22Rv1 (cell line): ENCODE measurements at regions not wholly inside any gene's neighbourhood (a gene's known extent, or its start where the extent isn't known, plus 50 kb on each side); places are given as distances from the start of the nearest gene placed in this dataset.

Source experiments
- H3K27ac ChIP-seq: fragments of 450-650 bp; 2 replicates; pipeline ENCODE4 v1.5.1; 2017
- ZFX ChIP-seq: fragments of 450-650 bp; IDR thresholded peaks from 2 replicates; pipeline ENCODE4 v1.6.1; 2017; ENCODE audit warnings: antibody characterized with exemption, borderline replicate concordance
- TF ChIP-seq, protein P1 (sequence below): fragments of 450-650 bp; IDR thresholded peaks from 2 replicates; pipeline ENCODE4 v1.5.1; 2017; ENCODE audit warnings: mild to moderate bottlenecking

DNA sequence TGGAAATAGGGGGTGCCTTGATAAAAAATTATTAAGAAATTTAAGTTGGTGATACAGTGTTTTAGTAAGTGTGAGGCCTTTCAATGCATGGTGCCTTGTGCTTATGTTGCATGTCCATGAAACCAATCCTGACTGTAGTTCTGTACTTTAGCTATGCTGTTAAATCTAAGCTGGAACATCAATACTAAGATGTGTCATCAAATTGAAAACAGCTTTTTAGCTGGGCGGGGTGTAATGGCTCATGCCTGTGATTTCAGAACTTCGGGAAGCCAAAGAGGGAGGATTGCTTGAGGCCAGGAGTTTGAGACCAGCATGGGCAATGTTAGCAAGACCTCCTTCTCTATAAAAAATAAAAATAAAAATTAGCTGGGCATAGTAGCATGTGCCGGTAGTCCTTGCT, 930.3 kb upstream of the PCDH9 start:
- TF ChIP-seq, protein P1, sequence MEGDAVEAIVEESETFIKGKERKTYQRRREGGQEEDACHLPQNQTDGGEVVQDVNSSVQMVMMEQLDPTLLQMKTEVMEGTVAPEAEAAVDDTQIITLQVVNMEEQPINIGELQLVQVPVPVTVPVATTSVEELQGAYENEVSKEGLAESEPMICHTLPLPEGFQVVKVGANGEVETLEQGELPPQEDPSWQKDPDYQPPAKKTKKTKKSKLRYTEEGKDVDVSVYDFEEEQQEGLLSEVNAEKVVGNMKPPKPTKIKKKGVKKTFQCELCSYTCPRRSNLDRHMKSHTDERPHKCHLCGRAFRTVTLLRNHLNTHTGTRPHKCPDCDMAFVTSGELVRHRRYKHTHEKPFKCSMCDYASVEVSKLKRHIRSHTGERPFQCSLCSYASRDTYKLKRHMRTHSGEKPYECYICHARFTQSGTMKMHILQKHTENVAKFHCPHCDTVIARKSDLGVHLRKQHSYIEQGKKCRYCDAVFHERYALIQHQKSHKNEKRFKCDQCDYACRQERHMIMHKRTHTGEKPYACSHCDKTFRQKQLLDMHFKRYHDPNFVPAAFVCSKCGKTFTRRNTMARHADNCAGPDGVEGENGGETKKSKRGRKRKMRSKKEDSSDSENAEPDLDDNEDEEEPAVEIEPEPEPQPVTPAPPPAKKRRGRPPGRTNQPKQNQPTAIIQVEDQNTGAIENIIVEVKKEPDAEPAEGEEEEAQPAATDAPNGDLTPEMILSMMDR, result no peak
- TF ChIP-seq ZFX, result no peak
- no peak overlapping the region for H3K27ac ChIP-seq

DNA sequence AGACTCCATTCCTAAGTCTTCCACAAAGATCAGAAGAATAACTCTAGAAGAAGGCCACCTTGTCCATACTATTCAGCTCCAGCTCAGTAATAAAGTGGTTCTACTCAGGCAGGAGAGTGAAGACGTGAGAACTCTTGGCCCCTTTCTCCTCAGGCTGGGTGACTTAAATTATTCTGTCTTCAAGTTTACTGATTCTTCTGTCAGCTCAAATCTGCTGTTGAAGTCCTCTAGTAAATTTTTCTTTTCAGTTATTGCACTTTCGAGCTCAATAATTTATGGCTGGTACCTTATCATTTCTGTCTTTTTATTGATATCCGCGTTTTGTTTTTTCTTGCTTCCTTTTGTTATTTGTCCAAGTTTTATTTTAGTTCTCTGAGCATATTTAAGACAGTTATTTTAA, 922.3 kb upstream of the PCDH9 start:
- H3K27ac ChIP-seq, result no peak overlapping the region
- TF ChIP-seq, protein P1, result no peak
- TF ChIP-seq ZFX, result no peak

DNA sequence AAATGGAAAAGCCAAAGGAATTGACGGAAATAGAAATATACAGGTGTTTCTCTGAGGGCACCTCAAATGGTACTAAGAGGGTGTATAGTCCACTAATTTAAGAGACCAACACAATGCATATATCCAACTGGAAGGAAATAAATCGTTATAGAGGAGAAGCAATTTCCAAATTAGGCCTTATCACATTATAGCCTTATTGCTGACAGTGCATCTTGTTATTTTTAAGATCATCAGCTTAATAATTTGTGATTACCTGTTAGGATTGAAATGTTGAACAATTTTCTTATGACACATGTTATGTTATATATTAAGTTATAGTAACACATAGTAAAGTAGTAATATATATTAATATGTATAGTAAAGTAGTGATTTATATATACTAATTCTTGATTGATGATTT, 915.7 kb upstream of the PCDH9 start:
- H3K27ac ChIP-seq, result no peak overlapping the region

DNA sequence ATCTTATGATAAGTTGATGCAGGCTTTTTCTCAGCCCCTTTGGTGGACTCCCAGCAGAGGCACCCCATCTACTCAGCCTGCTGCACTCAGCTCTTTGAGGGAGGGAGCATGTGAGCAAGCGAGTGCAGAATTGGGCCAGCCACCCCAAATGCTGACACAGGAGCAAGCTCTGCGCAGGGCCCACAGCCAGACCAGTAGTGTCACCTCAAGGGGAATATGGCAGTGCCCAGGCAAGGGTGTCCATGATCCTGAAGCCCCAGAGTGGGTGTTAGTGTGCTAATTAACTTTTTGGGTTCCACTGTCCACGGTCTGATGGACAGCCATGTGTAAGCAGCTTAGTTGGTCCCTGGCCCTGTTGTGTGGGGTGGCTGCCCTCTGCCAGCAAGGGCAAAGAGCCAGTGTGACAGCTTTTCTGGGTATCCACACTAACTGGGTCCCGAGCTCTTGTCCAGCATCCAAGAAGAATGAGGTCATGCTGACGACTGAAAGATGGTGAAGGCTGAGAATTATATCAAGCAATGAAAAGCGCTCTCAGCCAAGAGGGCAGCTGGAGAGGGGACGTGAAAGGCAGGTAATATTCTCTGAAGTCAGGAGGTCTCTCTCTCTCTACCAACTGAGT, 898.3 kb upstream of the PCDH9 start:
- H3K27ac ChIP-seq, result no peak overlapping the region
- TF ChIP-seq, protein P1, result no peak
- TF ChIP-seq ZFX, result no peak

More for the DNA sequence above, 915.7 kb upstream of the PCDH9 start:
- no peak for TF ChIP-seq ZFX
- TF ChIP-seq, protein P1, result no peak

DNA sequence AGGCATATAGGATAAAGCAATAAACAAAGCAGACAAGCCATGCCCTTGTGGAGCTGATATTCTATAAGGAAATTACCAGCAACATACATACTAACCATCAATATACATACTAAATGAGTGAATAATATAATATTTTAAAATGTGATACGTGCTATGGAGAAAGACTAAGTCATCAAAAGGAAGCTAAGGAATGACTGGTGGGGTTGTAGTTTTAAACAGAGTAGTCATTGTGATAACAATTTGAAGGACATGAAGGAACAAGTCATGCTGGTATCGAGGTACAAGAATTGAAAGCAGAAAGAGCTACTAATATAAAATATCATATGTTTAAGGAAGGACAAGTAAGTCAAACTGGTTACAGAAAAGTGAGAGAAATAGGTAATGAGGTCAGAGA, 894.9 kb upstream of the PCDH9 start:
- TF ChIP-seq, protein P1, result no peak
- no peak for TF ChIP-seq ZFX
- no peak overlapping the region for H3K27ac ChIP-seq

DNA sequence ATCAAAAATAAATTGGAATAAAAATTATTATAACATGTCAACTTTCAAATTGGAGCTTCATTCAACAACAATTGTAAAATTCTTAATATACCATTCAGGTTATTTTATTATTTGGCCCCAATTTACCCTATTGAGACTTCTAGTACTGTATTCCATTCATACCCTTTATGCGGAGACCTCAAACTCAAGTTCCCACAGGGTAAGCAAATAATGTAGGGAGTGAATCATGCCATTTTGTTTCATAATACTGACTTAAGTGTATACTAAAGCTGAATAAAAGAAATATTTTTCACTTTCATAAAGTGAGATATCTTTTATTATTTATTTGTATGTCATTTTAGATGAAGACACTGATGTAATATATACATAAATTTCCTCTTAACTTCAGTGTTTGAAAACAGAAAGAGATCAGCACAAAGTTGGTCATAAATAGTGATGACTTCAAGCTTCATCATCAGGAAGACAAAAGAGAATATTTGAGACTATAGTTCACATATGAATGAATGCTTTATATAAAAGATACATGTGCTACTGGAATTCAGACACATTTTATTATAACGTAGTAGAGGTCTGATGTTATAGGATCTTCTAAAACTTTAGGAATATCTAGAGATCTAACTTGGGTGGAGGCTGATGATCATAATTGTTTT, 894.4 kb upstream of the PCDH9 start:
- no peak overlapping the region for H3K27ac ChIP-seq
- TF ChIP-seq, protein P1, result no peak
- TF ChIP-seq ZFX, result no peak

DNA sequence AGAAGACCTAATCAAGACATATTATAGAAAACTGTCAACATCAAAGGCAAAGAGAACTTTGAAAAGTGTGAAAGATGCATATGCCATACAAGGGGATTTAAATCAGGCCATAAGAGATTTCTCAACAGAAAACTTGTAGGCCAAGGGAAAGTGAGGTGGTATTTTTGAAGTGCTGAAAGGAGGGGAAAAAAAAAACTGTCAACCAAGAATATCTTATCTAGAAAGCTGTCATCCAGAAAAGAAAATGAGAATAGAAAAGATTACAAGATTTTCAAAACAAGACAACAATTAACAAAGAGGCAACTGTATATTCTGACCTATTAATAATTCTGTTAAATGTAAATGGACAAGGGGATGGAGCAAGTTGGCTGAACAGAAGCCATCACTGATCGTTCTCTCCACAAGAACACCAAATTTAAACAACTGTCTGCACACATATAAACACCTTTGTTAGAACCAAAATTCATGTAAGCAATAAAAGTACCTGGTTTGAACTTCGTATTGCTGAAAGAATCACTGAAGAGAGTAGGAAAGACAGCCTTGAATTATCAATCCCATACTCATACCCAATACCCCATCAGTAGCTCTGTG, 880.1 kb upstream of the PCDH9 start:
- H3K27ac ChIP-seq, result no peak overlapping the region

More for the DNA sequence above, 880.1 kb upstream of the PCDH9 start:
- TF ChIP-seq, protein P1, result no peak
- TF ChIP-seq ZFX, result no peak
